CD4-positive, alpha-beta T cell treated with Interferon gamma for 1 hour (primary cell): ENCODE measurements at regions not wholly inside any gene's neighbourhood (a gene's known extent, or its start where the extent isn't known, plus 50 kb on each side); places are given as distances from the start of the nearest gene placed in this dataset.
"Not testable (repeated sequence)": the region's sequence is repeated elsewhere in the genome, so short reads cannot be mapped to it uniquely, and the experiment has no call there.

Experiments used
- DNase-seq: peaks from one replicate; pipeline ENCODE4 v3.0.0-alpha.2; 2020

DNA sequence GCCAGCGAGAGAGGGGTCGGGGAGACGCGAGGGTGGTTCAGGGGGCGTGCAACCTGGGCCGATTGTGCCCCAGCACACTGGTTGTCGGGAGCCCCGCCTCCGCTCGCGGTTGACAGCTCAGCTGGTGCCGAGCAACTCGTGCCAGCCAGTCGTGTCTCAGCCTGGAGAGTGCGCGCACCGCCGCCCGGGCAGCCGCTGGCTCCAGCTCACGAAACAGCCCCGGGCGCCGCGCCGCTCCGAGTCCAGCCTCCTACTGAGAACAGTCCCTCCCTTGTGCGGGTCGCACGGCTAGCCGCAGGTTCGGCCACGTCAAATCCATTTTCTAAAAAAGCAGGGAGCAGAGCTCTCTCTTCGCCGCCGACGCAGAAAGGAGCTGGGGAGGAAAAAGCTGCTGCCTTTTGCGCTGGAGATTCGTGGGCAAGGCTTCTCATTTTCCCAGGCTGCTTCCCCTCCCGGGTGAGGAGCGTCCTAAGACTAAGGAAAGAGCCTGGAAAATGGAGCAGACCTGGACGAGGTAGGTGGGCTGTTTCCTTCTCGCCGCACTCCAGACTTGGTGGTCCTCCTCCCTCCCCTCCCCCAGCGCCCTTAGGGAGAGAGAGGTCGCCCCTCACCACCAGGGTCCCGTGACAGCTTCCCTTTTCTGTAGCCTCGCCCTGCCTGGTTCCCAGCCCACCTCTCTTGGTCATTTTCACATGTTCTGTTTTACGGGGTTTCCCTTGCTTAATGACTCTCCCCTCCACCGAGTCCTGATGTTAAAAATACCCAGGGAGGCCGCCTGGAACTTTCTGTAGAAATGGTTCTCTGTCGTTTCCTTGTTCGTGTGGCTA lies 56.7 kb upstream of the SEC22B start:
- not testable (repeated sequence) for DNase-seq

DNA sequence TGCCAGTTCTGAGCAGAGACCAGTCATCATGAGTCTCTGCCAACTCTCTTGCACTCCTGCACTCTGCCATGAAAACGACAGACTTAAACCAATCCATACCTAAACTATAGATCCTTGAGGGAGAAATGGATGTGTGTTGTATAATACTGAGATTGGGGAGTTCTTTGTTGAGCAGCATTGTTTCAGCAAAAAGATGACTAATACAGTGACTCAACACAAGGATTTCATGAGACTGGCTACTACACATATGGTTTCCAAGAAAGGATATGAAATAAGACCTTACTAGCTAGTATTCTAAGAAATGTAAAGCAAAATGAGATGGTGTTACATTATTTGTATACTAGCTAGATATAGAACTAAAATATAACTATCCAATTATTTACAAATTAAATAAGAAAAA lies 53.5 kb upstream of the SEC22B start:
- DNase-seq = not testable (repeated sequence)
